SK-N-SH treated with all-trans-retinoic acid at 6 μM for 48 hours (cell line): ENCODE measurements at regions not wholly inside any gene's neighbourhood (a gene's known extent, or its start where the extent isn't known, plus 50 kb on each side); places are given as distances from the start of the nearest gene placed in this dataset.

Experiments
- ATAC-seq: fragments of 200-7000 bp; cut with Tn5 transposase; 3 replicates; pipeline ENCODE4 v1.9.1; 2020; ENCODE audit warnings: mild to moderate bottlenecking, moderate library complexity
- ARNTL ChIP-seq: fragments of 450-650 bp; formaldehyde crosslinking; IDR thresholded peaks from 2 replicates; pipeline ENCODE4 v1.5.0; 2020; ENCODE audit warnings: low read depth, mild to moderate bottlenecking, moderate library complexity, borderline replicate concordance
- BACH2 ChIP-seq: fragments of 250-450 bp; sonication (Bioruptor Pico); IDR thresholded peaks from 2 replicates; pipeline ENCODE4 v1.9.0; 2021; ENCODE audit warnings: mild to moderate bottlenecking, borderline replicate concordance
- CREB5 ChIP-seq: fragments of 250-450 bp; sonication (Bioruptor Pico); IDR thresholded peaks from 2 replicates; pipeline ENCODE4 v1.5.1; 2020; ENCODE audit warnings: low read depth, mild to moderate bottlenecking, moderate library complexity
- CSDC2 ChIP-seq: fragments of 250-450 bp; sonication (Bioruptor Pico); IDR thresholded peaks from 2 replicates; pipeline ENCODE4 v1.5.0; 2020; ENCODE audit warnings: mild to moderate bottlenecking, moderate library complexity
- ESRRG ChIP-seq: fragments of 250-450 bp; sonication (Bioruptor Pico); IDR thresholded peaks from 2 replicates; pipeline ENCODE4 v1.6.1; 2021; ENCODE audit warnings: mild to moderate bottlenecking
- GLIS3 ChIP-seq: fragments of 250-450 bp; sonication (Bioruptor Pico); IDR thresholded peaks from 2 replicates; pipeline ENCODE4 v1.5.0; 2020; ENCODE audit warnings: mild to moderate bottlenecking, moderate library complexity
- ISL1 ChIP-seq: fragments of 250-450 bp; sonication (Bioruptor Pico); IDR thresholded peaks from 2 replicates; pipeline ENCODE4 v2.1.2; 2022; ENCODE audit warnings: mild to moderate bottlenecking, moderate library complexity
- OSR1 ChIP-seq: fragments of 250-450 bp; sonication (Bioruptor Pico); IDR thresholded peaks from 2 replicates; pipeline ENCODE4 v1.8.0; 2022; ENCODE audit warnings: moderate library complexity, mild to moderate bottlenecking, inconsistent platforms
- POU6F1 ChIP-seq: fragments of 250-450 bp; sonication (Bioruptor Pico); IDR thresholded peaks from 2 replicates; pipeline ENCODE4 v1.8.0; 2021; ENCODE audit warnings: low read depth, mild to moderate bottlenecking, moderate library complexity, borderline replicate concordance
- PPARA ChIP-seq: fragments of 250-450 bp; sonication (Bioruptor Pico); IDR thresholded peaks from 2 replicates; pipeline ENCODE4 v1.5.0; 2020; ENCODE audit warnings: mild to moderate bottlenecking, borderline replicate concordance
- RARB ChIP-seq: fragments of 250-450 bp; sonication (Bioruptor Pico); IDR thresholded peaks from 2 replicates; pipeline ENCODE4 v1.8.0; 2021; ENCODE audit warnings: mild to moderate bottlenecking, moderate library complexity
- SNAI2 ChIP-seq: fragments of 250-450 bp; sonication (Bioruptor Pico); IDR thresholded peaks from 2 replicates; pipeline ENCODE4 v1.5.0; 2020; ENCODE audit warnings: mild to moderate bottlenecking, moderate library complexity
- TCF4 ChIP-seq: fragments of 250-450 bp; sonication (Bioruptor Pico); IDR thresholded peaks from 2 replicates; pipeline ENCODE4 v1.8.0; 2021; ENCODE audit warnings: mild to moderate bottlenecking, moderate library complexity, borderline replicate concordance
- TOX ChIP-seq: fragments of 250-450 bp; sonication (Bioruptor Pico); IDR thresholded peaks from 2 replicates; pipeline ENCODE4 v1.8.0; 2021; ENCODE audit warnings: mild to moderate bottlenecking, moderate library complexity, borderline replicate concordance
- TSHZ2 ChIP-seq: fragments of 250-450 bp; sonication (Bioruptor Pico); IDR thresholded peaks from 2 replicates; pipeline ENCODE4 v1.5.0; 2020; ENCODE audit warnings: mild to moderate bottlenecking, moderate library complexity
- ZC3H10 ChIP-seq: fragments of 250-450 bp; sonication (Bioruptor Pico); IDR thresholded peaks from 2 replicates; pipeline ENCODE4 v1.5.1; 2021; ENCODE audit warnings: mild to moderate bottlenecking, moderate library complexity
- ZFP3 ChIP-seq: fragments of 250-450 bp; sonication (Bioruptor Pico); IDR thresholded peaks from 2 replicates; pipeline ENCODE4 v1.5.0; 2020; ENCODE audit warnings: mild to moderate bottlenecking, moderate library complexity
- ZFP30 ChIP-seq: fragments of 450-650 bp; formaldehyde crosslinking; IDR thresholded peaks from 2 replicates; pipeline ENCODE4 v1.5.0; 2022; ENCODE audit warnings: mild to moderate bottlenecking, moderate library complexity
- ZNF565 ChIP-seq: fragments of 450-650 bp; formaldehyde crosslinking; conservative IDR thresholded peaks from 2 replicates; pipeline ENCODE4 v1.5.0; 2020; ENCODE audit warnings: low read depth, mild to moderate bottlenecking, moderate library complexity
- ZNF70 ChIP-seq: fragments of 450-650 bp; formaldehyde crosslinking; IDR thresholded peaks from 2 replicates; pipeline ENCODE4 v1.5.0; 2020; ENCODE audit warnings: mild to moderate bottlenecking, moderate library complexity
- ZNF8 ChIP-seq: fragments of 450-650 bp; formaldehyde crosslinking; IDR thresholded peaks from 2 replicates; pipeline ENCODE4 v1.5.0; 2020; ENCODE audit warnings: mild to moderate bottlenecking, moderate library complexity
- TF ChIP-seq, protein P1 (sequence below): fragments of 250-450 bp; sonication (Bioruptor Pico); IDR thresholded peaks from 2 replicates; pipeline ENCODE4 v1.8.0; 2020; ENCODE audit warnings: mild to moderate bottlenecking, moderate library complexity, borderline replicate concordance

DNA sequence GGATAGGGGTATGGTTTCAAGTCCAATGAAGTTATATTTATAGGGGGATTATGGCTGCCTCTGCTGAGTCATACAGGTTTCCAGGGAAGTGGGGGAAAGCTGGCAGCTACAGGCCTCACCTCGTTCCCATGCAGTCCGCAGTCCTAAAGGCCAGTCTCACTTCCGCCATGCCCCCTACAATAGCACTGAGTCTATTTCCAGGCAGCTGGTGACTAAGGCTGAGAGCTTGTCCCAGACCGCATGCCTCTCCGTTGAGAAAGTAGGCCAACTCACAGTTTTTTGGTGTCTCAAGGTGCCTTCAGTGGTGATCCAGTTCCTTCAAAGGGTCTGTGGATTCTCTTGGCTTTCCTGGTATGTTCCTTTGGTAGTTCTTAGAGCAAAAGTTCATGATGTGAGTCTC, 203.9 kb upstream of the GLI3 start (continued):
- TF ChIP-seq TSHZ2 (CRISPR knock-in tag) (no peak), ESRRG (CRISPR knock-in tag) (no peak), TCF4 (CRISPR knock-in tag) (no peak), ZNF565 (CRISPR knock-in tag) (no peak), ARNTL (CRISPR knock-in tag) (no peak), ZC3H10 (no peak), ZFP30 (CRISPR knock-in tag) (no peak), GLIS3 (no peak), CREB5 (no peak)

GRCh38 chr7:42432644-42433043, 195.6 kb upstream of the GLI3 start:
- ATAC-seq = no peak
- TF ChIP-seq ZFP30 (CRISPR knock-in tag) (no peak), ARNTL (CRISPR knock-in tag) (no peak), PPARA (CRISPR knock-in tag) (no peak), ZNF8 (CRISPR knock-in tag) (no peak), ZNF565 (CRISPR knock-in tag) (no peak), TCF4 (CRISPR knock-in tag) (no peak), POU6F1 (CRISPR knock-in tag) (no peak), CSDC2 (CRISPR knock-in tag) (no peak), TOX (CRISPR knock-in tag) (no peak), ZFP3 (CRISPR knock-in tag) (no peak), RARB (CRISPR knock-in tag) (no peak), CREB5 (no peak), SNAI2 (CRISPR knock-in tag) (no peak), ZNF70 (CRISPR knock-in tag) (no peak)

DNA sequence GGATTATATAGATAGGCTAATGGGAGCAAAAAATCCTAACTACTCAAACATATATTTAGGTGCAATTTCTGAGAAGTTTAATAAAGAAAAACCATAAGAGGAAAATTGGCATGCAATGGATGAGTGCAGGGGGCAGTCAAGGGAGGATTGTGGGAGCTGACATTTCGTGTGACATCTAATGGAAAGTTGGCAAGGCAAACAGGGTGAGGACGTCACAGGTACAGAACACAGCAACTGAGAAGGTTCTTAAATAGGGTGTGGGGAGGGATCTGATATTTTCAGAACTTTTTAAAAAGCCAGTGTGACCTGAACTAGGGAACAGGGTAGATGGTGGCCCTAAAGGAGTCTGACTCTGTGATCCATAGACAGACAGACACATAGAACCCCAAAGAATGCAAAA, 194.9 kb upstream of the GLI3 start:
- no peak for ATAC-seq
- TF ChIP-seq ZFP30 (CRISPR knock-in tag) (no peak), POU6F1 (CRISPR knock-in tag) (no peak), PPARA (CRISPR knock-in tag) (no peak), ESRRG (CRISPR knock-in tag) (no peak), OSR1 (CRISPR knock-in tag) (no peak), BACH2 (no peak), ISL1 (CRISPR knock-in tag) (no peak), CREB5 (no peak), TCF4 (CRISPR knock-in tag) (no peak), ZC3H10 (no peak), RARB (CRISPR knock-in tag) (no peak), ZFP3 (CRISPR knock-in tag) (no peak), TSHZ2 (CRISPR knock-in tag) (no peak), GLIS3 (no peak), ARNTL (CRISPR knock-in tag) (no peak), ZNF565 (CRISPR knock-in tag) (no peak)
- TF ChIP-seq, protein P1, sequence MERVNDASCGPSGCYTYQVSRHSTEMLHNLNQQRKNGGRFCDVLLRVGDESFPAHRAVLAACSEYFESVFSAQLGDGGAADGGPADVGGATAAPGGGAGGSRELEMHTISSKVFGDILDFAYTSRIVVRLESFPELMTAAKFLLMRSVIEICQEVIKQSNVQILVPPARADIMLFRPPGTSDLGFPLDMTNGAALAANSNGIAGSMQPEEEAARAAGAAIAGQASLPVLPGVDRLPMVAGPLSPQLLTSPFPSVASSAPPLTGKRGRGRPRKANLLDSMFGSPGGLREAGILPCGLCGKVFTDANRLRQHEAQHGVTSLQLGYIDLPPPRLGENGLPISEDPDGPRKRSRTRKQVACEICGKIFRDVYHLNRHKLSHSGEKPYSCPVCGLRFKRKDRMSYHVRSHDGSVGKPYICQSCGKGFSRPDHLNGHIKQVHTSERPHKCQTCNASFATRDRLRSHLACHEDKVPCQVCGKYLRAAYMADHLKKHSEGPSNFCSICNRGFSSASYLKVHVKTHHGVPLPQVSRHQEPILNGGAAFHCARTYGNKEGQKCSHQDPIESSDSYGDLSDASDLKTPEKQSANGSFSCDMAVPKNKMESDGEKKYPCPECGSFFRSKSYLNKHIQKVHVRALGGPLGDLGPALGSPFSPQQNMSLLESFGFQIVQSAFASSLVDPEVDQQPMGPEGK (CRISPR knock-in tag) = no peak
